ENCODE measurements at regions not wholly inside any gene's neighbourhood (a gene's known extent, or its start where the extent isn't known, plus 50 kb on each side); places are given as distances from the start of the nearest gene placed in this dataset.

GRCh38 chr15:39471785-39472574, 108.9 kb upstream of the THBS1 start:
- DNase-seq (ENCODE audit: low read depth in 2 of 2) = no peak

GRCh38 chr15:39472621-39473297, 108.1 kb upstream of the THBS1 start:
- DNase-seq (ENCODE audit: low read depth in 2 of 2) = no peak

- DNase-seq (ENCODE audit: low read depth in 2 of 2) = no peak
These were observed 107.5 kb upstream of the THBS1 start for GRCh38 chr15:39473298-39473947.

GRCh38 chr15:39474657-39475056, 106.2 kb upstream of the THBS1 start:
- DNase-seq (ENCODE audit: low read depth in 2 of 2) = no peak

GRCh38 chr15:39478996-39479395, 101.9 kb upstream of the THBS1 start:
- DNase-seq (ENCODE audit: low read depth in 2 of 2) = no peak

GRCh38 chr15:39479911-39480310, 101.0 kb upstream of the THBS1 start:
- DNase-seq (ENCODE audit: low read depth in 2 of 2) = no peak

GRCh38 chr15:39482459-39482858, 98.4 kb upstream of the THBS1 start:
- no peak for DNase-seq (ENCODE audit: low read depth in 2 of 2)

GRCh38 chr15:39486621-39487457, 94.0 kb upstream of the THBS1 start:
- no peak for DNase-seq (ENCODE audit: low read depth in 2 of 2)

GRCh38 chr15:39487458-39487735, 93.5 kb upstream of the THBS1 start:
- DNase-seq (ENCODE audit: low read depth in 2 of 2) = no peak

- DNase-seq (ENCODE audit: low read depth in 2 of 2) = no peak
These were observed 92.4 kb upstream of the THBS1 start for GRCh38 chr15:39488516-39488915.

- DNase-seq (ENCODE audit: low read depth in 2 of 2) = no peak
These were observed 91.9 kb upstream of the THBS1 start for GRCh38 chr15:39488961-39489360.

- DNase-seq (ENCODE audit: low read depth in 2 of 2) = no peak
These were observed 89.6 kb upstream of the THBS1 start for GRCh38 chr15:39491115-39491885.

GRCh38 chr15:39491886-39492490, 88.9 kb upstream of the THBS1 start:
- no peak for DNase-seq (ENCODE audit: low read depth in 2 of 2)

GRCh38 chr15:39493424-39494067, 87.3 kb upstream of the THBS1 start:
- DNase-seq (ENCODE audit: low read depth in 2 of 2) = no peak

GRCh38 chr15:39494462-39494861, 86.4 kb upstream of the THBS1 start:
- DNase-seq (ENCODE audit: low read depth in 2 of 2) = no peak

- DNase-seq (ENCODE audit: low read depth in 2 of 2) = no peak
These were observed 84.7 kb upstream of the THBS1 start for GRCh38 chr15:39495871-39496840.

GRCh38 chr15:39497016-39497758, 83.7 kb upstream of the THBS1 start:
- no peak for DNase-seq (ENCODE audit: low read depth in 2 of 2)

- no peak for DNase-seq (ENCODE audit: low read depth in 2 of 2)
These were observed 82.9 kb upstream of the THBS1 start for GRCh38 chr15:39497759-39498565.

Data from stimulated activated CD8-positive, alpha-beta memory T cell treated with anti-CD3 and anti-CD28 coated beads, Interleukin-15, amount 100 ng/mL, for 4 hours (primary cell).